ENCODE measurements at regions not wholly inside any gene's neighbourhood (a gene's known extent, or its start where the extent isn't known, plus 50 kb on each side); places are given as distances from the start of the nearest gene placed in this dataset.
A peak's percentile ranks its signal among the peaks of the same experiment; 100 is the strongest.

DNA sequence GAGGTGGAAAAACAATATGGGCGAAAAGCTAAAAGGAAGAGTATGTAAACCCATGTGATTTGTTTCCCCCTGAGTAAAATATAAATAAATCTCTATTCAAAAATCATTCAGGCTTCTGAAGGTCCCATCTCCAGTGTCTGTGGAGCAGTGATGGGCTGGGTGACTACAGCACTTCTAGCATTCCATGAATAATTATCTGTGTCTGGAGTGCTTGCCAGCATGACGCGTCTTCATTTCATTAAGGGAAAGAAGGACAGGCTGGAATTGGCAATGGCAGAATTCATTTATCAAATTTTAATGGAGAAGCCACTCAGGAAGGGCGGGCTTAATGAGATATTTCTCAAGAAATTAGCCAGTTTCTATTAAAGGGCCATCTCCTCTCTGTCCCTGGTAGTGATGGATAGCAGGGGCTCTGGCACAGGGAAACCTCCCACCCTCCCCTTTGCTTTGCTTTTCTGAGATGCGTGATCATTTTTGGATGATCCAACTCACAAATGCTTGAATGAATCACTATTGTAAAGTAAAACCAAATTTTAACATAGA, 916.3 kb upstream of the SEL1L start (continued):
- TF ChIP-seq, protein P1, sequence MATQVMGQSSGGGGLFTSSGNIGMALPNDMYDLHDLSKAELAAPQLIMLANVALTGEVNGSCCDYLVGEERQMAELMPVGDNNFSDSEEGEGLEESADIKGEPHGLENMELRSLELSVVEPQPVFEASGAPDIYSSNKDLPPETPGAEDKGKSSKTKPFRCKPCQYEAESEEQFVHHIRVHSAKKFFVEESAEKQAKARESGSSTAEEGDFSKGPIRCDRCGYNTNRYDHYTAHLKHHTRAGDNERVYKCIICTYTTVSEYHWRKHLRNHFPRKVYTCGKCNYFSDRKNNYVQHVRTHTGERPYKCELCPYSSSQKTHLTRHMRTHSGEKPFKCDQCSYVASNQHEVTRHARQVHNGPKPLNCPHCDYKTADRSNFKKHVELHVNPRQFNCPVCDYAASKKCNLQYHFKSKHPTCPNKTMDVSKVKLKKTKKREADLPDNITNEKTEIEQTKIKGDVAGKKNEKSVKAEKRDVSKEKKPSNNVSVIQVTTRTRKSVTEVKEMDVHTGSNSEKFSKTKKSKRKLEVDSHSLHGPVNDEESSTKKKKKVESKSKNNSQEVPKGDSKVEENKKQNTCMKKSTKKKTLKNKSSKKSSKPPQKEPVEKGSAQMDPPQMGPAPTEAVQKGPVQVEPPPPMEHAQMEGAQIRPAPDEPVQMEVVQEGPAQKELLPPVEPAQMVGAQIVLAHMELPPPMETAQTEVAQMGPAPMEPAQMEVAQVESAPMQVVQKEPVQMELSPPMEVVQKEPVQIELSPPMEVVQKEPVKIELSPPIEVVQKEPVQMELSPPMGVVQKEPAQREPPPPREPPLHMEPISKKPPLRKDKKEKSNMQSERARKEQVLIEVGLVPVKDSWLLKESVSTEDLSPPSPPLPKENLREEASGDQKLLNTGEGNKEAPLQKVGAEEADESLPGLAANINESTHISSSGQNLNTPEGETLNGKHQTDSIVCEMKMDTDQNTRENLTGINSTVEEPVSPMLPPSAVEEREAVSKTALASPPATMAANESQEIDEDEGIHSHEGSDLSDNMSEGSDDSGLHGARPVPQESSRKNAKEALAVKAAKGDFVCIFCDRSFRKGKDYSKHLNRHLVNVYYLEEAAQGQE (IDR thresholded peaks at IDR 0.05; ENCODE audit: unreplicated experiment) = no peak
- TF ChIP-seq NANOG (IDR thresholded peaks at IDR 0.05; ENCODE audit: borderline replicate concordance) (no peak), STAT1 (IDR thresholded peaks at IDR 0.05; ENCODE audit: unreplicated experiment) (no peak)
- TF ChIP-seq, protein P2, sequence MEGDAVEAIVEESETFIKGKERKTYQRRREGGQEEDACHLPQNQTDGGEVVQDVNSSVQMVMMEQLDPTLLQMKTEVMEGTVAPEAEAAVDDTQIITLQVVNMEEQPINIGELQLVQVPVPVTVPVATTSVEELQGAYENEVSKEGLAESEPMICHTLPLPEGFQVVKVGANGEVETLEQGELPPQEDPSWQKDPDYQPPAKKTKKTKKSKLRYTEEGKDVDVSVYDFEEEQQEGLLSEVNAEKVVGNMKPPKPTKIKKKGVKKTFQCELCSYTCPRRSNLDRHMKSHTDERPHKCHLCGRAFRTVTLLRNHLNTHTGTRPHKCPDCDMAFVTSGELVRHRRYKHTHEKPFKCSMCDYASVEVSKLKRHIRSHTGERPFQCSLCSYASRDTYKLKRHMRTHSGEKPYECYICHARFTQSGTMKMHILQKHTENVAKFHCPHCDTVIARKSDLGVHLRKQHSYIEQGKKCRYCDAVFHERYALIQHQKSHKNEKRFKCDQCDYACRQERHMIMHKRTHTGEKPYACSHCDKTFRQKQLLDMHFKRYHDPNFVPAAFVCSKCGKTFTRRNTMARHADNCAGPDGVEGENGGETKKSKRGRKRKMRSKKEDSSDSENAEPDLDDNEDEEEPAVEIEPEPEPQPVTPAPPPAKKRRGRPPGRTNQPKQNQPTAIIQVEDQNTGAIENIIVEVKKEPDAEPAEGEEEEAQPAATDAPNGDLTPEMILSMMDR (conservative IDR thresholded peaks at IDR 0.05; ENCODE audit: low read depth in 2 of 2) = no peak

DNA sequence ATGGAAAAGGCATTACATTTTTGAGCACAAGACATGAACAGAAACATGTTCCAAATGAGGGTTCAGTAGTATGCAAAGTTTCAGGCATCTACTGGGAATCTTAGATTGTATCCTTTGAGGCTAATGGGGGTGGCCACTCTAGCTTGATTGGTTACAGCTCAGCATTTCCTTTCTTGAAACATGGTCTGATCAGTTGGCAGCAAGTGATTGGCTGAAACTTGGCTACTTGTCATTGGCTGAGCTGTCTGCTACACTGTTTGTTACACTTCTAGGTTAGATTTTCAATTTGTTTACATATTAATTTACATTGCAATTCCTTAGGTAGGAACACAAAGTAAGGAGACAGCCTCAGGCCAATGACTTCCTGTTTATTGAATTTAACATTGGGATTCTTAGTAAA, 918.0 kb upstream of the SEL1L start:
- H3K4me2 ChIP-seq = no peak overlapping the region
- H3K27ac Mint-ChIP-seq = no peak overlapping the region
- H4K20me1 ChIP-seq (replicated peaks; ENCODE audit: insufficient read depth) = no peaks in the 10 kb centered on the region
- H3K27me3 ChIP-seq (ENCODE audit: insufficient read depth) = no peaks in the 10 kb centered on the region
- peaks cover 93% of the 10 kb centered on the region for H3K9me3 Mint-ChIP-seq
- no peak overlapping the region for H3K27ac ChIP-seq (ENCODE audit: low read depth)
- no peak overlapping the region for H3K4me3 ChIP-seq
- no peaks in the 10 kb centered on the region for H3F3A ChIP-seq (replicated peaks; ENCODE audit: low read depth)
- ATAC-seq = no peak
- H3K27me3 Mint-ChIP-seq (ENCODE audit: insufficient read depth, low read depth, poor library complexity) = no peaks in the 10 kb centered on the region
- H3K36me3 ChIP-seq (ENCODE audit: insufficient read depth) = no peaks in the 10 kb centered on the region
- no peak overlapping the region for H2AFZ ChIP-seq
- H3K36me3 Mint-ChIP-seq (ENCODE audit: low read depth) = peaks cover 6% of the 10 kb centered on the region; the same call in 2 of the 3 replicates
- H3K4me3 Mint-ChIP-seq = no peak overlapping the region
- DNase-seq (ENCODE audit: low spot score) = peak; percentile 3
- no peaks in the 10 kb centered on the region for H3K79me2 ChIP-seq (replicated peaks; ENCODE audit: insufficient read depth)
- H3K9me2 ChIP-seq (ENCODE audit: insufficient read depth) = no peaks in the 10 kb centered on the region
- no peaks in the 10 kb centered on the region for H3K4me1 Mint-ChIP-seq
- no peaks in the 10 kb centered on the region for H3K4me1 ChIP-seq (ENCODE audit: insufficient read depth)
- TF ChIP-seq EZH2 (IDR thresholded peaks at IDR 0.05; ENCODE audit: low read depth, unreplicated experiment) (no peak), ZNF331 (CRISPR knock-in tag; IDR thresholded peaks at IDR 0.05; ENCODE audit: low read depth) (no peak), NANOG (IDR thresholded peaks at IDR 0.05; ENCODE audit: borderline replicate concordance) (no peak), POLR2AphosphoS5 (IDR thresholded peaks at IDR 0.05; ENCODE audit: low read depth) (no peak), STAT1 (IDR thresholded peaks at IDR 0.05; ENCODE audit: unreplicated experiment) (no peak), EZH2phosphoT487 (IDR thresholded peaks at IDR 0.05; ENCODE audit: unreplicated experiment) (no peak)
- TF ChIP-seq, protein P1 (IDR thresholded peaks at IDR 0.05; ENCODE audit: unreplicated experiment) = no peak
- TF ChIP-seq, protein P3, sequence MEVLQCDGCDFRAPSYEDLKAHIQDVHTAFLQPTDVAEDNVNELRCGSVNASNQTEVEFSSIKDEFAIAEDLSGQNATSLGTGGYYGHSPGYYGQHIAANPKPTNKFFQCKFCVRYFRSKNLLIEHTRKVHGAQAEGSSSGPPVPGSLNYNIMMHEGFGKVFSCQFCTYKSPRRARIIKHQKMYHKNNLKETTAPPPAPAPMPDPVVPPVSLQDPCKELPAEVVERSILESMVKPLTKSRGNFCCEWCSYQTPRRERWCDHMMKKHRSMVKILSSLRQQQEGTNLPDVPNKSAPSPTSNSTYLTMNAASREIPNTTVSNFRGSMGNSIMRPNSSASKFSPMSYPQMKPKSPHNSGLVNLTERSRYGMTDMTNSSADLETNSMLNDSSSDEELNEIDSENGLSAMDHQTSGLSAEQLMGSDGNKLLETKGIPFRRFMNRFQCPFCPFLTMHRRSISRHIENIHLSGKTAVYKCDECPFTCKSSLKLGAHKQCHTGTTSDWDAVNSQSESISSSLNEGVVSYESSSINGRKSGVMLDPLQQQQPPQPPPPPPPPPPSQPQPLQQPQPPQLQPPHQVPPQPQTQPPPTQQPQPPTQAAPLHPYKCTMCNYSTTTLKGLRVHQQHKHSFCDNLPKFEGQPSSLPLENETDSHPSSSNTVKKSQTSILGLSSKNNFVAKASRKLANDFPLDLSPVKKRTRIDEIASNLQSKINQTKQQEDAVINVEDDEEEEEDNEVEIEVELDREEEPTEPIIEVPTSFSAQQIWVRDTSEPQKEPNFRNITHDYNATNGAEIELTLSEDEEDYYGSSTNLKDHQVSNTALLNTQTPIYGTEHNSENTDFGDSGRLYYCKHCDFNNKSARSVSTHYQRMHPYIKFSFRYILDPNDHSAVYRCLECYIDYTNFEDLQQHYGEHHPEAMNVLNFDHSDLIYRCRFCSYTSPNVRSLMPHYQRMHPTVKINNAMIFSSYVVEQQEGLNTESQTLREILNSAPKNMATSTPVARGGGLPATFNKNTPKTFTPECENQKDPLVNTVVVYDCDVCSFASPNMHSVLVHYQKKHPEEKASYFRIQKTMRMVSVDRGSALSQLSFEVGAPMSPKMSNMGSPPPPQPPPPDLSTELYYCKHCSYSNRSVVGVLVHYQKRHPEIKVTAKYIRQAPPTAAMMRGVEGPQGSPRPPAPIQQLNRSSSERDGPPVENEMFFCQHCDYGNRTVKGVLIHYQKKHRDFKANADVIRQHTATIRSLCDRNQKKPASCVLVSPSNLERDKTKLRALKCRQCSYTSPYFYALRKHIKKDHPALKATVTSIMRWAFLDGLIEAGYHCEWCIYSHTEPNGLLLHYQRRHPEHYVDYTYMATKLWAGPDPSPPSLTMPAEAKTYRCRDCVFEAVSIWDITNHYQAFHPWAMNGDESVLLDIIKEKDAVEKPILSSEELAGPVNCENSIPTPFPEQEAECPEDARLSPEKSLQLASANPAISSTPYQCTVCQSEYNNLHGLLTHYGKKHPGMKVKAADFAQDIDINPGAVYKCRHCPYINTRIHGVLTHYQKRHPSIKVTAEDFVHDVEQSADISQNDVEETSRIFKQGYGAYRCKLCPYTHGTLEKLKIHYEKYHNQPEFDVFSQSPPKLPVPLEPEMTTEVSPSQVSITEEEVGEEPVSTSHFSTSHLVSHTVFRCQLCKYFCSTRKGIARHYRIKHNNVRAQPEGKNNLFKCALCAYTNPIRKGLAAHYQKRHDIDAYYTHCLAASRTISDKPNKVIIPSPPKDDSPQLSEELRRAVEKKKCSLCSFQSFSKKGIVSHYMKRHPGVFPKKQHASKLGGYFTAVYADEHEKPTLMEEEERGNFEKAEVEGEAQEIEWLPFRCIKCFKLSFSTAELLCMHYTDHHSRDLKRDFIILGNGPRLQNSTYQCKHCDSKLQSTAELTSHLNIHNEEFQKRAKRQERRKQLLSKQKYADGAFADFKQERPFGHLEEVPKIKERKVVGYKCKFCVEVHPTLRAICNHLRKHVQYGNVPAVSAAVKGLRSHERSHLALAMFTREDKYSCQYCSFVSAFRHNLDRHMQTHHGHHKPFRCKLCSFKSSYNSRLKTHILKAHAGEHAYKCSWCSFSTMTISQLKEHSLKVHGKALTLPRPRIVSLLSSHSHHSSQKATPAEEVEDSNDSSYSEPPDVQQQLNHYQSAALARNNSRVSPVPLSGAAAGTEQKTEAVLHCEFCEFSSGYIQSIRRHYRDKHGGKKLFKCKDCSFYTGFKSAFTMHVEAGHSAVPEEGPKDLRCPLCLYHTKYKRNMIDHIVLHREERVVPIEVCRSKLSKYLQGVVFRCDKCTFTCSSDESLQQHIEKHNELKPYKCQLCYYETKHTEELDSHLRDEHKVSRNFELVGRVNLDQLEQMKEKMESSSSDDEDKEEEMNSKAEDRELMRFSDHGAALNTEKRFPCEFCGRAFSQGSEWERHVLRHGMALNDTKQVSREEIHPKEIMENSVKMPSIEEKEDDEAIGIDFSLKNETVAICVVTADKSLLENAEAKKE (CRISPR knock-in tag; IDR thresholded peaks at IDR 0.05) = no peak

Data from GM23338 (cell line).